NCI-H2029 treated with DMSO at 0.1 percent for 48 hours (cell line): ENCODE measurements at regions not wholly inside any gene's neighbourhood (a gene's known extent, or its start where the extent isn't known, plus 50 kb on each side); places are given as distances from the start of the nearest gene placed in this dataset.
A peak's percentile ranks its signal among the peaks of the same experiment; 100 is the strongest.

Source experiments
- DNase-seq: peaks from one replicate; lab custom pipeline; 2025; lab: John Stamatoyannopoulos, UW

- no peak for DNase-seq
These were observed 515.3 kb downstream of the EPHB1 start for GRCh38 chr3:135310317-135310716.

GRCh38 chr3:135311699-135312098 lies 516.6 kb downstream of the EPHB1 start:
- DNase-seq: no peak

GRCh38 chr3:135314237-135314636 lies 519.2 kb downstream of the EPHB1 start:
- DNase-seq: no peak

GRCh38 chr3:135324301-135324700 lies 529.2 kb downstream of the EPHB1 start:
- DNase-seq: no peak

GRCh38 chr3:135325096-135325495 lies 530.0 kb downstream of the EPHB1 start:
- peak; percentile 85 for DNase-seq

- DNase-seq: peak; percentile 13
These were observed 530.7 kb downstream of the EPHB1 start for GRCh38 chr3:135325726-135326235.

- no peak for DNase-seq
These were observed 531.8 kb downstream of the EPHB1 start for GRCh38 chr3:135326851-135327250.

- no peak for DNase-seq
These were observed 533.0 kb downstream of the EPHB1 start for GRCh38 chr3:135328036-135328435.

- DNase-seq: peak; percentile 85
These were observed 534.4 kb downstream of the EPHB1 start for GRCh38 chr3:135329479-135329878.

- no peak for DNase-seq
These were observed 542.1 kb downstream of the EPHB1 start for GRCh38 chr3:135337192-135337591.

- no peak for DNase-seq
These were observed 553.6 kb downstream of the EPHB1 start for GRCh38 chr3:135348690-135349089.

GRCh38 chr3:135349254-135349948 lies 554.3 kb downstream of the EPHB1 start:
- DNase-seq: no peak

GRCh38 chr3:135352213-135352612 lies 557.2 kb downstream of the EPHB1 start:
- DNase-seq: no peak

- DNase-seq: no peak
These were observed 567.8 kb downstream of the EPHB1 start for GRCh38 chr3:135362889-135363288.

GRCh38 chr3:135364676-135365075 lies 569.6 kb downstream of the EPHB1 start:
- DNase-seq: no peak

GRCh38 chr3:135366816-135367215 lies 571.8 kb downstream of the EPHB1 start:
- no peak for DNase-seq

GRCh38 chr3:135368316-135368715 lies 573.3 kb downstream of the EPHB1 start:
- DNase-seq: no peak

- no peak for DNase-seq
These were observed 573.7 kb downstream of the EPHB1 start for GRCh38 chr3:135368781-135369180.

GRCh38 chr3:135374571-135374970 lies 579.5 kb downstream of the EPHB1 start:
- DNase-seq: no peak

- no peak for DNase-seq
These were observed 583.3 kb upstream of the PPP2R3A start for GRCh38 chr3:135382188-135382587.

GRCh38 chr3:135382621-135383020 lies 582.9 kb upstream of the PPP2R3A start:
- DNase-seq: no peak

- no peak for DNase-seq
These were observed 582.2 kb upstream of the PPP2R3A start for GRCh38 chr3:135383301-135383700.

- DNase-seq: no peak
These were observed 573.4 kb upstream of the PPP2R3A start for GRCh38 chr3:135392151-135392550.

GRCh38 chr3:135393159-135393558 lies 572.4 kb upstream of the PPP2R3A start:
- no peak for DNase-seq
